CD14-positive monocyte (primary cell): ENCODE measurements at regions not wholly inside any gene's neighbourhood (a gene's known extent, or its start where the extent isn't known, plus 50 kb on each side); places are given as distances from the start of the nearest gene placed in this dataset.
A peak's percentile ranks its signal among the peaks of the same experiment; 100 is the strongest.

Experiments used
- DNase-seq, 3 donors: peaks; one replicate each; pipeline ENCODE4 v3.0.0-alpha.2; 2011 to 2022
- H2AFZ ChIP-seq: 2 replicates; pipeline ENCODE4 v1.6.0; 2012; ENCODE audit warnings: mild to moderate bottlenecking, low read depth, low read length, inconsistent platforms; ENCODE audit not compliant: insufficient read depth, poor library complexity, severe bottlenecking
- H3K27ac ChIP-seq, 2 donors: 1 replicate in 1 of 2; 2 replicates in 1 of 2; pipeline ENCODE4 v1.5.1; 2012 to 2013; ENCODE audit warnings: low read length in 2 of 2, control low read depth in 1 of 2, inconsistent platforms in 1 of 2, low read depth in 1 of 2, mild to moderate bottlenecking in 1 of 2
- H3K27me3 ChIP-seq, 2 donors: one replicate each; pipeline versions ENCODE4 v1.6.0 to v1.6.1; 2011 to 2013; ENCODE audit warnings: low read length in 2 of 2; ENCODE audit not compliant: control insufficient read depth in 2 of 2, insufficient read depth in 2 of 2
- H3K36me3 ChIP-seq, 2 donors: replicated peaks in 1 of 2; 1 replicate in 1 of 2; 2 replicates in 1 of 2; pipeline versions ENCODE4 v1.5.1 to v1.6.1; 2012 to 2013; ENCODE audit warnings: low read length in 2 of 2, control low read depth in 1 of 2, inconsistent platforms in 1 of 2, mild to moderate bottlenecking in 1 of 2; ENCODE audit not compliant: insufficient read depth in 2 of 2, control insufficient read depth in 1 of 2
- H3K4me1 ChIP-seq, 2 donors: 1 replicate in 1 of 2; 2 replicates in 1 of 2; pipeline versions ENCODE4 v1.5.1 to v1.6.1; 2012 to 2013; ENCODE audit warnings: low read length in 2 of 2, control low read depth in 1 of 2, inconsistent platforms in 1 of 2, mild to moderate bottlenecking in 1 of 2, moderate library complexity in 1 of 2; ENCODE audit not compliant: insufficient read depth in 2 of 2, control insufficient read depth in 1 of 2
- H3K4me2 ChIP-seq: replicated peaks from 2 replicates; pipeline ENCODE3; 2012; ENCODE audit warnings: low read length, moderate library complexity, mild to moderate bottlenecking; ENCODE audit not compliant: poor library complexity, severe bottlenecking; ENCODE audit errors: extremely low read depth
- H3K4me3 ChIP-seq, 3 experiments: fragments of 200-600 bp in 1 of 3; sonication (generic) in 1 of 3; replicated peaks in 1 of 3; 1 replicate in 2 of 3; 2 replicates in 1 of 3; pipeline ENCODE4 v1.5.1; 2011 to 2013; ENCODE audit warnings: low read length in 3 of 3, mild to moderate bottlenecking in 3 of 3, control low read depth in 2 of 3, low read depth in 2 of 3, inconsistent platforms in 1 of 3, moderate library complexity in 1 of 3
- H3K79me2 ChIP-seq: 2 replicates; pipeline ENCODE4 v1.6.0; 2012; ENCODE audit warnings: mild to moderate bottlenecking, control low read depth, inconsistent platforms, low read length, moderate library complexity; ENCODE audit not compliant: insufficient read depth
- H3K9ac ChIP-seq: 2 replicates; pipeline ENCODE4 v1.6.0; 2017; ENCODE audit warnings: low read length, mild to moderate bottlenecking; ENCODE audit not compliant: insufficient read depth, poor library complexity, severe bottlenecking
- H3K9me3 ChIP-seq, 2 donors: replicated peaks in 1 of 2; 1 replicate in 1 of 2; 2 replicates in 1 of 2; pipeline versions ENCODE4 v1.5.1 to v1.6.1; 2012 to 2013; ENCODE audit warnings: low read length in 2 of 2, control low read depth in 1 of 2; ENCODE audit not compliant: control insufficient read depth in 1 of 2, insufficient read depth in 1 of 2
- H4K20me1 ChIP-seq: 2 replicates; pipeline ENCODE4 v1.6.0; 2012; ENCODE audit warnings: mild to moderate bottlenecking, low read length, control low read depth, moderate library complexity; ENCODE audit not compliant: insufficient read depth
- H3K27ac Mint-ChIP-seq, 7 donors: one replicate each; pipeline ENCODE4 v1.8.0; 2020; ENCODE audit warnings: mild to moderate bottlenecking in 7 of 7, mixed read lengths in 7 of 7, moderate library complexity in 6 of 7, inconsistent platforms in 2 of 7
- H3K27me3 Mint-ChIP-seq, 3 donors: one replicate each; pipeline ENCODE4 v1.8.0; 2021 to 2022; ENCODE audit warnings: low read depth in 3 of 3, mild to moderate bottlenecking in 3 of 3, mixed read lengths in 3 of 3, moderate library complexity in 3 of 3, inconsistent platforms in 1 of 3
- H3K36me3 Mint-ChIP-seq, 2 donors: one replicate each; pipeline ENCODE4 v1.8.0; 2020; ENCODE audit warnings: mixed read lengths in 2 of 2, inconsistent platforms in 1 of 2, mild to moderate bottlenecking in 1 of 2
- H3K4me1 Mint-ChIP-seq: one replicate; pipeline ENCODE4 v1.8.0; 2020; ENCODE audit warnings: mild to moderate bottlenecking, mixed read lengths
- H3K4me3 Mint-ChIP-seq, 2 donors: one replicate each; pipeline ENCODE4 v1.8.0; 2020; ENCODE audit warnings: mild to moderate bottlenecking in 2 of 2, mixed read lengths in 2 of 2, moderate library complexity in 1 of 2
- H3K9me3 Mint-ChIP-seq, 7 donors: one replicate each; pipeline ENCODE4 v1.8.0; 2020 to 2022; ENCODE audit warnings: mixed read lengths in 7 of 7, mild to moderate bottlenecking in 6 of 7, moderate library complexity in 6 of 7, inconsistent platforms in 2 of 7
- CTCF ChIP-seq: fragments of 200-600 bp; IDR thresholded peaks from one replicate; pipeline ENCODE4 v1.8.0; 2022; ENCODE audit warnings: antibody characterized with exemption, mild to moderate bottlenecking
- WGBS: methylation state at CpG from one replicate; pipeline ENCODE4 v1.1.5; 2013; ENCODE audit warnings: missing lambda C conversion rate; ENCODE audit not compliant: insufficient coverage; 5-methylcytosine and 5-hydroxymethylcytosine counted together
- intact Hi-C, 2 donors: fragments of 100-400 bp; cut with micrococcal nuclease; formaldehyde crosslinking; loops; one replicate each; pipeline versions ENCODE4 v1.15.0 to v1.15.1; 2023

DNA sequence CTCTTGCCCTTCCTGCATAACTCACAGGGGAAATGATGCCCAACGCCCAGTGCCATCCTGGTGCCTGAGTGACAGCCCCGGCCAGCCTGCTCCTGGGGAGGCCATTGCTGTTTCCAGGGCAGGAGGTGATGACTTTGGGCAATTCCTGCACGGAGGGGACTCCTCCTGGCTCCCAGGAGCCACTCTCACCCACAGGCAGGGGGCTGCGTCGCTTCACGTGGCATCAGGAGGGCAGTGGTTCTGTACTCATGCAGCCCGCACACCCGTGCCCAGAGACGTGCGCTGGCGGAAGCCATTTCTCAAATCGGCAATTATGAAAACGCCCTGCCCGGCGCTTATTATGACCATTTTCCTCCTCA, 272.3 kb downstream of the CTTN start:
- Mint-ChIP-seq H3K4me1 (no peaks in the 10 kb centered on the region), H3K9me3 (peaks cover 0 to 1% (median 0%) of the 10 kb centered on the region in 7 donors), H3K27me3 (peaks cover 6 to 19% (median 10%) of the 10 kb centered on the region in 3 donors), H3K27ac (no peak overlapping the region), H3K4me3 (no peak overlapping the region), H3K36me3 (no peaks in the 10 kb centered on the region)
- no peak for TF ChIP-seq CTCF
- intact Hi-C loops, result no loop called here
- WGBS, result 89% methylated on average over 12 of the region's 15 CpGs
- Histone ChIP-seq H2AFZ (no peak overlapping the region), H3K9me3 (no peaks in the 10 kb centered on the region), H3K79me2 (no peaks in the 10 kb centered on the region), H3K27ac (no peak overlapping the region), H3K4me1 (no peaks in the 10 kb centered on the region), H4K20me1 (no peaks in the 10 kb centered on the region), H3K4me3 (no peak overlapping the region), H3K36me3 (no peaks in the 10 kb centered on the region), H3K9ac (no peak overlapping the region), H3K27me3 (no peaks in the 10 kb centered on the region), H3K4me2 (no peak overlapping the region)
- no peak for DNase-seq

- 4% methylated on average over 18 of the region's 19 CpGs for WGBS
- H3K9ac ChIP-seq, result no peak overlapping the region
- no peak overlapping the region for H3K4me3 ChIP-seq
- no peak overlapping the region for H3K4me2 ChIP-seq
- H3K79me2 ChIP-seq, result no peaks in the 10 kb centered on the region
- no peaks in the 10 kb centered on the region for H3K9me3 ChIP-seq
- intact Hi-C loops, result no loop called here
- H4K20me1 ChIP-seq, result no peaks in the 10 kb centered on the region
- H3K27me3 ChIP-seq, result no peaks in the 10 kb centered on the region
- Mint-ChIP-seq H3K4me3 (peak overlapping the region in 1 of 2 donors; percentile 54), H3K27ac (no peak overlapping the region), H3K27me3 (peaks cover 6 to 19% (median 10%) of the 10 kb centered on the region in 3 donors), H3K9me3 (peaks cover 0 to 1% (median 0%) of the 10 kb centered on the region in 7 donors), H3K4me1 (no peaks in the 10 kb centered on the region), H3K36me3 (no peaks in the 10 kb centered on the region)
- no peak overlapping the region for H3K27ac ChIP-seq
- no peak for TF ChIP-seq CTCF
- no peaks in the 10 kb centered on the region for H3K36me3 ChIP-seq
- H3K4me1 ChIP-seq, result no peaks in the 10 kb centered on the region
- H2AFZ ChIP-seq, result no peak overlapping the region
- DNase-seq, result no peak
Observed at GRCh38 chr11:70671083-70671482, 272.8 kb downstream of the CTTN start.
